T-helper 2 cell (primary cell): ENCODE measurements at regions not wholly inside any gene's neighbourhood (a gene's known extent, or its start where the extent isn't known, plus 50 kb on each side); places are given as distances from the start of the nearest gene placed in this dataset.

Source experiments
- DNase-seq, 5 experiments: peaks; one replicate each; pipeline versions ENCODE4 v3.0.0 to v3.0.0-alpha.2; 2012 to 2022

DNA sequence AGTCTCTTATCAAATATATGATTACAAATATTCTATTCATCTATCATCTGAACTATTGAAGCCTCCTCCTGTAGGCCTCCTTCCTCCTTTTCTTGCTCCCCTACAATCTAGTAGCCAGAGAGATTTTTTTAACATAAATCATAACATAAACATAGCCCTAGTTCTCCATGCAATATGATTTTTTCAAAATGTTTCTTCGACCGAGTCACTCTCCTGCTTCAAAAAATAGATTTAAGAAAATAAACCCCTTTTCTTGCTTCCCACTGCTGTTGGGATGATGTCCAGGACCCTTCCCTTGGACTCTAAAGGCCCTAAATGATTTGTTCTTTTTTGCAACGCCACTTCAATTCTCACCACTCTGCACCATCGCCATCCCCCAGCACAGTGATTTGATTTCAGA, 319.7 kb upstream of the TSHZ3 start:
- no peak for DNase-seq

DNA sequence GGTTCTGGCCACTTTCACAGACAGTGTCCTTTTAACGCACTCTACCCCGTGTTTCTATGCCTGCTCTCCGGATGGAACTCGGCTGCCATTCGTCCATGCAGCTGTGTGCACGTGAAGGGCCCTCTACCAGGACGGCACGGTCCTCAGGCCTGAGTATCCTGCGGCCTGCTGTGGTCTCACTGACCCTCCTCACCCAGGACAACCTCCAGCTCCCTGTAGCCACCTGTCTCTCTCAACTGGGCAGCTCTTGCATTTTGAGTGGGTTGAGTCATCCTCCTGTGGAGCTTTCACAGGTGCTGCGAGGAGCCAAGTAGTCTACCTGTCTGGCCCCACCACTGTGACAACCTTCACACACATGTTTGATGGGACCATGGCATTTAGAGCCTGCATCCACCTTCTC, 321.7 kb upstream of the TSHZ3 start:
- no peak for DNase-seq

DNA sequence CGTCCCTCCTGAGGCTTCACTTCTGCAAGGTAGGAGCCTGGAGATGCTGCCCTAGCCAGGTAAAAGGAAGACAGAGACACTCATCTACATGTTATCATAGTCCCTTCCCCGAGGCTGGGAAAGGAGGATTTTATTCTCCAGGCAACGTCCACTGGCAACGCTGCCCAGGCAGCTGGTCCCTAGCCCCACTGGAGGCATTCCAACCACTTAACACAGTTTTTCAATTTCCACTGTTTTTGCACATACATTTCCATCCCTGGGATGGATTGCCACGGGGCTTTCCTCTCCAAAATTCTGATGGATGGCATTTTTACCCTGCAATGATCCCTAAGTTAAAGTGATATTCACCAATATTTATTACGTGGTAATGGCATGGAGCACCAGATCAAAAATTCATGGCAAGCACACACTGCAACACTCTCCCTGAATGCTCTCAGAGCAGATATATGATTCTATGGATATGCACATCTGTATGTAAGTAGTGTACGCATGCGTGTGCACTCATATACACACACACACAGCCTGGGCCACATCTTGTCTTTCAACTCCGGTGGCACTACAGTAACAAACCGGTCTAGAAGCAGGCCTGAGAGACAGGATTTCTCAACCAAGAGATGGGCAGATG, 322.3 kb upstream of the TSHZ3 start:
- DNase-seq = no peak

DNA sequence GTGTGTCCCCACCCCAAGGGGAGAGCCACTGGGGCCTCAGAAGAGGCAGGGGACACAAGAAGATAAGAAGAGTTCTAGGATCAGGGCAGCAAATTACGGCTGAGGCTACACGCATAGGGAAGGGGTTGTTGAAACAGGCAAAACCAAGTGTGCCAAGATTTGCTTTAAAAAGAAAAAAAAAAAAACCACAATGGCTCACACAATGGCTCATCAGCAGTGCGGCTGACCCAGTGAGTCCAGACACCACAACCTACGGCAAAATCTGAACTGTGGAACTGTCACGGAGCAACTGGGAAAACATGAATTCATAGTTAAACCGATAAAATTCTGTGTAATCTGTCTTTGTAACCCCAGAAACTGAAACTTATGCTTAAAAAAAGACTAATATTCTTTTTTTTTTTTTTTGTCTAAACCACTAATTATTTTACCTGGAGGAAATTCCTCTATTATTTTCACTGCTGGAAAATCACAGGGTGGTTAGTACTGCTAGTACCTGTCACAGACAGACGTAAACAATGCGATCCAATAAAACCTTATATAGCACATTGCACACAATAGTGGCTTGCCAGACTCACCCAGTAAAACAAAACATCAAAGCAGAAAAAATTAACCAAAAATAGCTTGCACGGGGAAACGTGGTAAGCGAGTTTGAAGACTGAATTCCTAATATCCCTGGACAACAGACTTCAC, 325.4 kb upstream of the TSHZ3 start:
- DNase-seq = no peak

DNA sequence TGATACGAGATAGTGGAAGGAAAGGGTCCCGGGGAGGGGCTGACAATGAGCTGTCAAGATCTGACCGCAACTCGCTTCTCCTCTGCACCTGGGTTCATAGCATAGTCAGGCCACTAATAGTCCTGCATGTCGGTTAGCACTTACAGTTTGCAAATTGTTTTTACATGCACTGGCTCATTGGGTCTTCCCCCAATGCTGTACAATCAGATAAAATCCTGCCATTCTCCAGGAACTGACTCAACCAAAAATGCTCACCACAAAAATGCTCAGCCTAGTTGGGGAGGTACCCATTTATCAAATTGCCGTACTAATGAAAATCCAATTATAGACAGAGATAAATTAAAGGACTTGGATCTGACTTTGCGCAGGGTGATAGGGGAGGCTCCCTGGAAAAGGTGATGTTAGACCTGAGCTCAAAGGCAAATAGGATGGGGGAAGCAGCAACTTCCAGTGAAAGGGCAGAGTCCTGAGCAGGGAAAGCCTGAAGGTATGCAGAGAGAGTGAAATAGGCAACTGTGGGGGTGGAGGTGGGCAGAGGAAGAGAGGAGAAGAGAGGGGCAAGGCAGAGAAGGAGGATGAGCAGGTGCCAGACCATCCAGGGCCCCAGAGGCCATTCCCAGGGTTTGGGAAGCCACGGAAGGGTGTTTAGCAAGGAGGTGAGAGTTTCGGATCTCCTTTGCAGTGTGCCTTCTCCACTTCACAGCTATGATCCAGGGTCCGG, 326.1 kb upstream of the TSHZ3 start:
- DNase-seq = no peak

DNA sequence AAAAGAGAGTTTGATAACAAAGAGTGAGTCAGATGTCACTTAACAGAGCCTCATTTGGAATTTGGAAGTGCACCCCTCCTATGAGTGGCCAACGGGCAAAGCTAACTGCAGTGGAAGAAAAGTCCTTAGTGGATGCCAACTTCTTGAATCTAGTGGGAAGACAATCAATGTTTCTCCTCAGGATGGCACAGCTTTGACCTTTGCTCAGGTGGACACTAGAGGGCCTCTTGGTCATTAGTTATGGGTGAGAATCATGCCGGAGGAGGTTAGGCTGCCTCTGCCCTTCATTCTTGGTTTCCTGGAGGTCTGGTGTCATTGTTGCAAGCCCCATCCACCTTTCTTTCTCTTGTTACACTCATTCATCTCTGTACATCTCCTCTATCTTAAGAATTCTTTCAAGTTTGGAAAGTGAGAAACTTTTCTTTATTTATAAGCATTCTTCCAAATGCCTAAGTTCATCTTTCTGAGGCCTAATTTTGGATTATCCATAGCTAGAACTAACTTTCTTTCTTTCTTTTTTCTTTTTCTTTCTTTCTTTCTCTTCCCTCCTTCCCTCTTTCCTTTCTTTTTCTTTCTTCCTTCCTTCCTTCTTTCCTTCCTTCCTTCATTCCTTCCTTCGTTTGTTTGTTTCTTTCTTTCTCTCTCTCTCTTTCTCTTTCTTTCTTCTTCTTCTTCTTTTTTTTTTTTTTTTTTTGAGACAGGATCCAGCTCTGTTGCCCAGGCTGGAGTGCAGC, 327.2 kb upstream of the TSHZ3 start:
- DNase-seq = no peak

DNA sequence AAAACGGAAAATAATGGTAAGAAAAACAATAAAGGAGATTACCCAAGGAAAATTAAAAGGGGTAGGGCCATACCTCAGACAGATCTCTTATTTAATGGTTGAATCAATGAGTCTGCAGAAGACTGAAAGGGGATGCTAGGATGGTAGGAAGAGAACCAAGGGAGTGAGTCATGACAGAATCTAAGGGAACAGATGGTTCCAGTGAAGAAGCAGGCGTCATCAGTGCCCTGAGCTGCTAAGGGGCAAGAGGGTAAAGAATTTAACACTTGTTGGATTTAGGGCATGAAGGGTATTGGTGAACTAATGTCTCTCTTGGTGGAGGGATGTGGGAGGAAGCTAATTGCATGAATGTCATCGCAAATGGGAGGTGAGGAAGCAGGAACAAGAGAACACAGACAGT, 329.2 kb upstream of the TSHZ3 start:
- DNase-seq = no peak

DNA sequence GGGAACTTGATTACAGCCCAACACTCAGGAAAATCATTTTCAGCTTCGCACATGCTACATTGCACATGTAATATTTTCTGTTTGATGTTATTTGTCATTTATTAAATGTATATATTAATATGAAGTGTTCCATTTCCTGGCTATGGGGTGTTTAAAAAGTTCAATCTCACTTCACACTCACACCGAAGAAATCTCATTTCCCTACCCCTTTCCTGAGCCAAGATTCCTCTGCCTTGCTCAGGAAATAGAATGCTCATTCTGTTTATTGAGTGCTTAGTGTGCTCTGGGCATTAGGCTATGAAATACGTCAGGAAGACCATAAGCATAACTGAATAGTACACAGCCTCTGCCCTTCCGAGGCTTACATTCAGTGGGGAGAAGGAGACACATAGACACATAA, 331.9 kb upstream of the TSHZ3 start:
- DNase-seq = no peak

DNA sequence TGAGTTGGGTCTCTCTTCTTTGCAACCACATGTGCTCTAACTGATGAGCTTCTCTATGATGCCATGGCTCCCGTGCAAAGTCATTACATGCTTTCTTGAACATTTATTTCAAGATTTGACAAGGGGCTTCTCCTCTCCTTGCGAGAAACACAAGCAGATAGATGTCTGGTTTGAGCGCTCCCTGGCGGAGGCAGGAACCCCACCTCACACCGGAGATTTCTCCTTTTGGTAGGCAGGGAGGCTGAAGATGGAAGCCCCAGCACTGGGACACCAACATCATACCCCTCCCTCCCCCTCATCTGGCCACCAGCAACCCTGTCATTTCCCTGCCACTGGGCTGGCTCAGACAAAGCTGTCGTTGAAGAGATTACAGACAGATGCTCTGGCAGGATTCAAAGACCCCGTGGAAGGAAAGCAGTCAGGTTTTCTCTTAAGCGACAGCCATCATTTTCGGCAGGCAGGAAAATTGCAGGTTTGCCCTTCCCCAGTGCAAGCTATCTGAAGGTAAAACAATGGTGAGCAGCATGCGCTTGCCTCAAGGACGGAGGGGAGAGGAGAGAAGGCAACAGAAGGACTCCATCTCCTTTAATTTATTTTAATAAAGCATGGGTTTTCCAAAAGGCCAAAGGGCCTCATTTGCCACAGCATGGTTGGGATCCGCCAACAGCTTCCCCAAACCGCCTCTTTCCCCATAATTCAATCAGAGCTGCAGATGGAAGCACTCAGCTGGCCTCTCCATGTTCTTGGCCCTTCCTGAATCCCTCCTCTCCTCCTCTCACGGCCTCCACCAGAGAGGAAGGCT, 344.1 kb upstream of the TSHZ3 start:
- DNase-seq = no peak

DNA sequence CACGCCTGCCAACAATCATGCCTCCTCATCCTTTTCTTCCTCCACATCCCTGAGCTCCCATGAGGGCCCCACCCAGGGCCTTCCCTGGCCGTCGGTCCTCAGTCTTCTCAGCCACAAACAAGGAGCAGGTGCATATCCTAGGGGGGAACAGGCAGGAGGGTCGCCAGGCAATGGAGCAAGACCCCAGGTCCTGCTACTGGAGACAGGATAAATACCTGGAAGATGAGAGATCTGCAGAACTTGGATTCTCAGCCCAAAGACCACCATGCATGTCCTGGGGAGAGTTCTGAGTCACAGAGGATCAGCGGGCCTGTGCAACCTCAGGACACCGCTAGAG, 344.7 kb upstream of the TSHZ3 start:
- no peak for DNase-seq

DNA sequence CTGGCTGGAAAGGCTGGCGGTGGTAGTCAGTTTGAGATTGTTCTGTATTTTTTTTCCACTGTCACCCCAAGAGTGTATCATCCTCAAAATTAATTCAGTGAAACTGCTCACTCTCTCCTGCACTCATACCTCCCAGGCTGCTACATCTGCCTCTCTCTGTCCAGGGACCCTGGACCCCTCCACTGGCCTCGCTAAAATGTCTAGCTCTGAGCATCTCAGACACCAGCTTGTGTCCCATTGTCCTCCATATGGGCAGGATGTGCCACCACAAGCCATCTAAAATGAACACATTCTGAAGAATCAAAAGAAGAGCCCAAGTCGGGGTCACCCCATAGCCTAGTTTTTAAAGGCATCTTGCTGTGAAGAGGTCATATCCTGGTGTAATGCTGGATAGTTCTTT, 345.5 kb upstream of the TSHZ3 start:
- DNase-seq = no peak

DNA sequence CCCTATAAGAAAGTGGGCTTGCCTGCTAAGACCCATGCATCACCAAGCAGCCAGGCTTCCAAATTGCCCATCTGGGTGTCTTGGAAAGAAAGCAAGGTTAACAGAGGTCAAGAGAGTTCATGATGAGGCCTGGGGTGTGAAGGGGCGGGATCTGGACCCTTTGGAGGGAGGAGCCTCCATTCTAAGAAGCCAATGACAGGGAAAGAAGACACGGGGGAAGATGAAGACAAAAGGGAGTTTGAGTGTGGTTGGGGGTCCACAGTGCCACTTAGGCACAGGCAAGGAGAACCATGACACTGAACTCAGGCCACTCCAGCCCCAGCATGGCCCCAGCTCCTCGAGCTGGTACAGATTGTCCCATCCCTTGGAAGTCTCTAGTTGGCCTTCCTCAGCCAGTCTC, 350.2 kb upstream of the TSHZ3 start:
- DNase-seq = no peak

DNA sequence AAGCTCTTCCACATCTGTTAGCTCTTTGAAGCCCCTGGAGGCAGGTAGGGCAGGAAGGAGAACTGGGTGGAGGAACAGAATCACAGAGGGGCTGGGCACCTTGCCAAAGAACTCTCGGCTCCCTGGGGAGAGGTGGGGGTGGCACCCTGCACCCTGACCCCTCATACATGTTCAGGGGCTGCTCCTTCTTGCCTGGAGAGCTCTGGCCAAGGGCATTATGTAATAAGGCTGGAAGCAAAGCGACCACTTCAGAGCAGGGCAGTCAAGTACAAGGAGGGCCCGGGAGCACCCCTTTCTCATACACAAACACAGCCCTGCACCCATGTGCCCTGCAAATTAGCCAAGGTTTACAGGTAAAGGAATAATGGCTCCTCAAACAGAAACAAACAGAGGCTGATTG, 351.9 kb upstream of the TSHZ3 start:
- no peak for DNase-seq

DNA sequence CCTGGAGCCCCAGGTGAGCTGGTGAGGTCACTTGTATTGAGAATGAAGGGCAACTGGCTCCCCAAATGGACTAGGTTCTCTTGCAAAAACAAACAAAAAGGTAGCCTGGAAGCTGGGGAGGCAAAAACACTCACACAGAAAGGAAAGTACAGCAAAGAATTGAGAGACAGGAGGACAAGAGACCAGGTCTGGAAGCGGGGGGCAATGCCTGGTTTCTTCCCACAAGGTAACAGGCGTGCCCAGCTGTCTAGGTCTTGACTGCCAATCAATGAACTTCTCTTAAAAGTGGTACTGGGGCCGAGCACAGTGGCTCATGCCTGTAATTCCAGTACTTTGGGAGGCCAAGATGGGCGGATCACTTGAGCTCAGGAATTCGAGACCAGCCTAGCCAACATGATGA, 356.4 kb upstream of the TSHZ3 start:
- DNase-seq = no peak

DNA sequence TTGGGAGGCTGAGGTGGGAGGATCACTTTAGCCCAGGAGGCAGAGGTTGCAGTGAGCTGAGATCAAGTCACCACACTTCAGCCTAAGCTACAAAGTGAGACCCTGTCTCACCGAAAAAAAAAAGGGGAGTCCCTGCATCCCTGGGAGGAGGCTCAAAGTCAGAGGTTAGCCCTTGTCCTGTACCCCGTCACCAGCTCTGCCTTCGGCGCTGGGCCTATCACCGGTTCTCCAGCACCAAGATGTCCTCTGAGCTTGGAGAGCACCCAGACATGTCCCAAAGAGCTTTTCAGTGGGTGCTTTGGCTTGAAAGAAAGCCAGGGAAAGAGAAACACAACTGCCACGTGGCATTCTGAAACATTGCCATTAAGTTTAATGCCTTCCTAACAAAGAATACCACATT, 356.9 kb upstream of the TSHZ3 start:
- DNase-seq = no peak

DNA sequence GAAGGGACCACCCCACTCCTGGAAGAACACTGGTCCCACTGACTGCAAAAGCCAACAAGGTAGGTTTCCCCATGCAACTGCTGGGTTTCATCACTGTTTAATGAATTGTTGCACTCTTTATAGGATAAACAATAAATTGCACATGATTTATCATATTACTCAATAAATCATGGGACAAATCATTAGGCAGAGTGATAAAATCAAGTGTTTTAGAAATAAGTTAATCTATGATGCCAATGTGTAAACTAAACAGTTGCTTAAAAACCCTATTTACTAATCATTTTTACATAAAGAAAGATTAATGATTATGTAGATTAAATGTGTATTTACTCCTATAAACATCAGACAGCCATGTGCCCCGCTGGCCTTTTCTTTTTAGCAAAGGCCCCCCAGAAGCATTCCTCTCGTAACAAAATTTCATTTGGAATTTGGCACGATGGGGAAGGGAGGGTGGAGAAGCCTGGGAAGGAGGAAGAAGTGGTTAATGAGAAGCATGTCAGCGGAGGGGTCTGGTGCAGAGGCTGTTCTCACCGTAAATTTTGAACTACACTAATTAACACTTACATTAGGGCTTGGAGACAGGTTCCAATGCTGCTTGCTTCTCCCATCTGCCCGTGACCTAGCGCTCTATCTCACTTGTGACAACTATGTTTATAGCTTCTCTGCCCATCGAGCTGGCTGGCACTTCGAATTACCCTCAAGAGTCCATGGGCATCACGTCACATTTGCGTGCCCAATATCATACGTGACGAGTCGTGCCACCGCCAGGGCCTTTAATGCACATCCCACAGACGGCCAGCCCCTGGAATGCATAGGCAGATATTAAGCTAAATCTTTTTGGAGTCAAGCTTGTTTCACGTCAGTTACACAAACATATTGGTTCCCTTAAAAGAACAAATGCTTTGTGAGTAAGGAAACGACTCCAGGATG, 357.7 kb upstream of the TSHZ3 start:
- no peak for DNase-seq

DNA sequence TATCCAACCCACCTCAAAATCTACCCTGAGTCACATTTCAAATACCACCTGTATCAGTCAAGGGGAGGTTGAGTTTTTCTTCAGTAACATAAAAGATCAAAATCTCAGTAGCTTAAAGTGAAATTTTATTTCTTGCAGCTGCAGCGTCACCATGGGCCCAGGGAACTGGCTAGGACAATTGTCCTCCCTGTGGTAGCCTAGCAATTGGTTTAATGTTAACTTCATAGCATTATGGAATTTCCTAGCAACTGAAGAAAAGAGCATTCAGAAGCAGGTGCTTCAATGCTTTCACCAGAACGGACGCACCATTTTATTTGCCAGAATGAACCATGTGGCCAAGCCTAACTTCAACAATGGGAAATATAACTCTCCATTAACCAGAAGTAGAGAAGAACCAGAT, 359.3 kb upstream of the TSHZ3 start:
- no peak for DNase-seq

DNA sequence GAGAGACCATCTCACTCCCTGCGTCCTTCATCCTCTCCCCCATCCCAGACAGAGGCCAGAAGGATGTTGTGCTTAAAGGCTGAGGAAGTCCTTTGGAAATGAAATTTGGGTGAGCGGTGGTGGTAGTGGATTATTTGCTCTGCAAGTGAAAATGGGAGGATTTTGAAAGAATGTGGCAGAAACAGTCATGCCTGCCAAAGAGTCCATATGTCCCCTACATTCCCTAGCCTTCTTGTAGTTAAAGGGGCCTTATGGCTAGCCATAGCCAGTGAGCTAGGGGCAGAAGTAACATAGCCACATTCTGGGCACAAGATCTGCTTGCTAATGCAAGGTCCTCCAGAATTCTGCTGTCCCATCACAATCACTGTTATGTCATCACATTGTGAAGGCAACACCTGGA, 360.2 kb upstream of the TSHZ3 start:
- no peak for DNase-seq

DNA sequence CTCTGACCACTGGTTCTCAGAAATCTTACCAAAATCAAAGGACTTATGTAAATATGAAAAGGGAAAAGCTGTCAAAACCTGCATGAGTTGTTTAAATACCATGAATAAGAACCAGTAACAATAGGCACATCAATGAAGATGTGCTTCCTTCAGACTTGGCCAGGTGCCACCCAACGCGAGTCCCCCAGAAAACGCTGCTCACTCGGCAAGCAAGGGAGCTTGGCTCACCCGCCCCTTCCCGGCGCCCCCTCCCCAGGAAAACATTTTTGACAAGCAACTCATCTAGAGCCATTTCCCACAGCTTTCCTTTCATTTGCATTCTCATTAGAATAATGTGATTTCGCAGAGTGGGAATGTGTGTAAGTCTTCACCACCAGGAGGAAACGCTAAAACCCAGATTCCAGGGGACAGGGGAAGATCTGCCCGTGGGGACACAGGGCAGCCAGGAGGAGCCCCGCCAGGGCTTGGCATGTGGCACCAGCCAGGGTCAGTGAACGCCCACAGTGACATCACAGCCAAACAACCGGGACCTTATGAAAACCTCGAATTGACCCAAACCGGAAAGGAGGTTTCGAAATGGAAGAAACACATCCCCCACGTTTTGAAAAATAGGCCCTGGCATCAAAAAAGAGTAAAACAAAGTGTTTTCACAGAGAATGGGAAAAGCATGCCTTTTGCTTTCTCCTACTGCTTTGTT, 366.2 kb upstream of the TSHZ3 start:
- DNase-seq = no peak

DNA sequence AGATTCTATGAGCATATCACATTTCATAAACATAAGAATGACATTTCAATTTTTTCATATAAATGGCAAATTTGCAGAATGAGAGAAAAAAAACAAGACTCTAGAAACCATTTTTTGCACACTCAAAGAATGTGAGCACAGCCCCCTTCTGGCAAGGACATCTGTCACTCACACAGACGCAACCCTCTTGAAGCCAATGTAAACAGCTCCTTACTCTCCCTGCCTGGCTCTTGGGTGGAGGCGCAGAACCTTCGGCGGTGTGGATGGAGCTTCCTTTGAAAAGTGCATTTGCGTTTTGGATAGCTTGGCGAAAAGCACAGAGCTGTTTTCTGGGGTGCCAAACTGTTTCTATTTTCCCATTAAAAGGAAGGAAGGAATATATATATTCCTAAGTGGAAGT, 367.6 kb upstream of the TSHZ3 start:
- DNase-seq = no peak

DNA sequence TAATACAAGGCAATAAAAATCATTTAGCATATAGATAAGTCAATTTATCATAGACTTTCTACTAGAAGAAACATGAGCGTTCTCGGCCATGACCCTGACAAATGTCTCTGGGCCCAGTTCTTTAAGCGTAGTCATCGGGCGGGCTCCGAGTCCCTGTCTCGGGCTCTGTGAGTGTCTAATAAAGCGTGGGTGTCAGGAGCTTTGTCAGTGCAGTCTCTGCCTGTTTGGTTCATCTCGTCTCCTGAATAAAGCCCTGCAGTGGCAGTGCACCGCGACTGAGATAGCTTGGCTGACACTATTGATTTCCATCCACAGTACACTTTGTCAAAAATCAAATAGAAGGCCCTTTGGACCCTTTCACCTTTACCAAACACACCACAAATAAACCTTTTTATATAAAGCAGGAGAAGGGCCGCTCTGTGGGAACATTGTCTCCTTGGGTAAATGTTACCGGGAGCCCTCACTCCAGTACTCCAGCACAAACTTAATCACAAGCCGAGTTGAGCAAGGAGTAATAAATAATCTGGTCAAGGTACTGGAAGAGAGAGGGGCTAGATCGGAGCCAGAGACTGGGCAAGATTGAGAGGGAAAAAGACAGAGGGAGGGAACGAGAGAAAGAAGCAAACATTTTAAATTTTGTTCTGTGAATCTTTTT, 368.2 kb upstream of the TSHZ3 start:
- no peak for DNase-seq
